Esophagus muscularis mucosa (tissue), 4 donors: ENCODE measurements at regions not wholly inside any gene's neighbourhood (a gene's known extent, or its start where the extent isn't known, plus 50 kb on each side); places are given as distances from the start of the nearest gene placed in this dataset.

Experiments used
- DNase-seq: peaks from one replicate; pipeline ENCODE4 v3.0.0-alpha.2; 2017; ENCODE audit errors: extremely low spot score
- H3K27ac ChIP-seq, 4 donors: fragments of 200-600 bp; sonication (generic); replicated peaks in 1 of 4; 1 replicate in 3 of 4; 2 replicates in 1 of 4; pipeline ENCODE4 v1.5.1; 2016 to 2019; ENCODE audit warnings: mild to moderate bottlenecking in 1 of 4
- H3K27me3 ChIP-seq, 4 donors: fragments of 200-600 bp; sonication (generic); one replicate each; pipeline versions ENCODE4 v1.5.1 to v1.6.0; 2016 to 2019
- H3K36me3 ChIP-seq, 4 donors: fragments of 200-600 bp; sonication (generic); one replicate each; pipeline ENCODE4 v1.5.1; 2016 to 2019
- H3K4me1 ChIP-seq, 4 donors: fragments of 200-600 bp; sonication (generic); one replicate each; pipeline ENCODE4 v1.5.1; 2016 to 2019
- H3K4me3 ChIP-seq, 4 donors: fragments of 200-600 bp; sonication (generic); 1 replicate in 2 of 4; 2 replicates in 2 of 4; pipeline ENCODE4 v1.5.1; 2016 to 2019; ENCODE audit warnings: mild to moderate bottlenecking in 4 of 4, moderate library complexity in 1 of 4
- H3K9me3 ChIP-seq, 4 donors: fragments of 200-600 bp; sonication (generic); 1 replicate in 3 of 4; 2 replicates in 1 of 4; pipeline ENCODE4 v1.5.1; 2016 to 2019
- EP300 ChIP-seq: sonication (generic); formaldehyde crosslinking; IDR thresholded peaks from one replicate; pipeline ENCODE4 v1.6.1; 2017; ENCODE audit warnings: antibody characterized with exemption
- POLR2A ChIP-seq: fragments of 450-650 bp; IDR thresholded peaks from one replicate; pipeline ENCODE4 v1.6.1; 2017; ENCODE audit warnings: antibody characterized with exemption, moderate library complexity, mild to moderate bottlenecking, low read depth
- POLR2AphosphoS5 ChIP-seq, 2 donors: sonication (generic); formaldehyde crosslinking; IDR thresholded peaks; one replicate each; pipeline ENCODE4 v1.6.1; 2017; ENCODE audit warnings: antibody characterized with exemption in 2 of 2
- WGBS: methylation state at CpG from one replicate; pipeline ENCODE4 v1.1.5; 2018; 5-methylcytosine and 5-hydroxymethylcytosine counted together
- intact Hi-C: fragments of 100-400 bp; cut with DNase I; formaldehyde crosslinking; loops from one replicate; pipeline ENCODE4 v1.15.1; 2023
- TF ChIP-seq, protein P1 (sequence below), 3 experiments: fragments of 200-600 bp in 2 of 3; fragments of 450-650 bp in 1 of 3; sonication (generic) in 2 of 3; IDR thresholded peaks; one replicate each; pipeline ENCODE4 v1.5.1; 2017 to 2019; ENCODE audit warnings: antibody characterized with exemption in 3 of 3, mild to moderate bottlenecking in 2 of 3, moderate library complexity in 1 of 3

DNA sequence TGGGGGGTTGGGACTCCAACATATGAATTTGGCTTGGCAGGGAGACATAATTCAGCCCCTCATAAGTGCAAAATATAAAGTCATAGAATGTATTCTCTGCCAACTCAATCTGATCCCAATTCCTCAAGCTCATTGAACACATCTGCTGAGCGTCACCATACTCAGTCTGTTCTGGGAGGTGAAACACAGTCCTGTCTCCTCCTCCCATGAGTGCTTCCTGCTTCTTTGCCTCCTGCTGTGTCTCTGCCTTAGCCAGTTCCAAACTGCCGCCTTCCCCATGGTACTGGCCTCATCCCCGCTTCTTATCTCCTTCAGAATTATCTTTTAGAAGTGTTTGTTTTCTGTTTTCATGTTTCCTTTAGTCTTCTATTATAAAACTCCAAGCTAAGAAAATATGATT lies 365.5 kb downstream of the TNS3 start:
- 95% methylated on average over 3 of the region's 3 CpGs for WGBS
- Histone ChIP-seq H3K27ac (no peak overlapping the region), H3K27me3 (no peaks in the 10 kb centered on the region), H3K9me3 (no peaks in the 10 kb centered on the region), H3K36me3 (no peaks in the 10 kb centered on the region), H3K4me3 (no peak overlapping the region), H3K4me1 (peaks cover 9 to 36% (median 30%) of the 10 kb centered on the region in 4 donors)
- intact Hi-C loops: no loop called here
- TF ChIP-seq, protein P1, sequence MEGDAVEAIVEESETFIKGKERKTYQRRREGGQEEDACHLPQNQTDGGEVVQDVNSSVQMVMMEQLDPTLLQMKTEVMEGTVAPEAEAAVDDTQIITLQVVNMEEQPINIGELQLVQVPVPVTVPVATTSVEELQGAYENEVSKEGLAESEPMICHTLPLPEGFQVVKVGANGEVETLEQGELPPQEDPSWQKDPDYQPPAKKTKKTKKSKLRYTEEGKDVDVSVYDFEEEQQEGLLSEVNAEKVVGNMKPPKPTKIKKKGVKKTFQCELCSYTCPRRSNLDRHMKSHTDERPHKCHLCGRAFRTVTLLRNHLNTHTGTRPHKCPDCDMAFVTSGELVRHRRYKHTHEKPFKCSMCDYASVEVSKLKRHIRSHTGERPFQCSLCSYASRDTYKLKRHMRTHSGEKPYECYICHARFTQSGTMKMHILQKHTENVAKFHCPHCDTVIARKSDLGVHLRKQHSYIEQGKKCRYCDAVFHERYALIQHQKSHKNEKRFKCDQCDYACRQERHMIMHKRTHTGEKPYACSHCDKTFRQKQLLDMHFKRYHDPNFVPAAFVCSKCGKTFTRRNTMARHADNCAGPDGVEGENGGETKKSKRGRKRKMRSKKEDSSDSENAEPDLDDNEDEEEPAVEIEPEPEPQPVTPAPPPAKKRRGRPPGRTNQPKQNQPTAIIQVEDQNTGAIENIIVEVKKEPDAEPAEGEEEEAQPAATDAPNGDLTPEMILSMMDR (IDR thresholded peaks at IDR 0.05): no peak
- TF ChIP-seq POLR2A (no peak), EP300 (no peak), POLR2AphosphoS5 (IDR thresholded peaks at IDR 0.05) (no peak)
- DNase-seq: no peak

DNA sequence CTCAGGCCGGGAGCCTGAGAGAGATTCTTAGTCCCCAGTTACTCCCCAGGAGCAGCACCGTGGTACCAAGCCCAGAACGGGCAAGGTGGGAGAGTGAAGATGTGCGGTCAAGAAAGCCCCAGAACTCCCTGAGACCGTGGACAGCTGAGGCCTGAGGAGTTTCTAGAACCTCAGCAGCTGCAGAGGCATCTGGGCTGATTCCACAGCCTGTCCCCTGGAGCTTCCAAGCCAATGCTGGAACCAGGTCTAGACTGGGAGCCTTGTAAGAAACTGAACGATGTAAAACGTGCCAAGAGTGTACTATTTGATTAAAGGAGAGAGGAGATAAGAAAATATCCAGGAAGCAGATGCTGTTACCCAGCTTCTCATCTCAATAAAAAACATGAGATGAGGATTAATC lies 366.3 kb downstream of the TNS3 start:
- TF ChIP-seq EP300: no peak
- TF ChIP-seq POLR2AphosphoS5 (IDR thresholded peaks at IDR 0.05): no peak
- TF ChIP-seq, protein P1 (IDR thresholded peaks at IDR 0.05): no peak
- no peak for TF ChIP-seq POLR2A
- intact Hi-C loops: no loop called here
- peak; percentile 82 for DNase-seq
- Histone ChIP-seq H3K9me3 (peaks cover 0 to 5% (median 0%) of the 10 kb centered on the region in 4 donors), H3K27ac (no peak overlapping the region), H3K4me3 (no peak overlapping the region), H3K27me3 (no peaks in the 10 kb centered on the region), H3K4me1 (peaks cover 9 to 38% (median 31%) of the 10 kb centered on the region in 4 donors), H3K36me3 (no peaks in the 10 kb centered on the region)
- WGBS: 83% methylated on average over 6 of the region's 7 CpGs

DNA sequence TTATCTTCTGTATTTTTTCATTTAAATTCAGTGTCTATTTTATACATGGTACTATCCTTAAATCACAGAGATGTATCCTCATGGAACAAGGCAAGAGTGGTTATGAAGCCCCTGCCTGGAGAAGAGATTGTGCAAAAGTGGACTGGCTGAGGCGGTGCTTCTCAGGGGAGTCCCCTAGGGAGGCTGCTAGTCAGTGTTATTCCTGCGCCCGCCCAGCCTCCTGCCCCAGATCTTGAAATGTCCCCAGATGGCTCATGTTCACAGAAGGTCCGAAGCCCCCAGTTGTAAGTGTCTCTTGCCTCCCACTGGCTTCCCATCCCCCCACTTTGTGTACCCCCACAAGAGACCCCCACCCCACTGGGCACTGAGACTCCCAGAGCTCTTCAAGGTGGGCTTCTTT lies 366.9 kb downstream of the TNS3 start:
- TF ChIP-seq, protein P1 (IDR thresholded peaks at IDR 0.05): no peak
- TF ChIP-seq POLR2AphosphoS5 (IDR thresholded peaks at IDR 0.05) (no peak), EP300 (no peak), POLR2A (no peak)
- no peak overlapping the region for H3K4me3 ChIP-seq
- intact Hi-C loops: no loop called here
- H3K36me3 ChIP-seq: no peaks in the 10 kb centered on the region
- H3K4me1 ChIP-seq: peaks cover 9 to 38% (median 32%) of the 10 kb centered on the region in 4 donors
- H3K27ac ChIP-seq: no peak overlapping the region
- peak; percentile 80 for DNase-seq
- H3K27me3 ChIP-seq: no peaks in the 10 kb centered on the region
- WGBS: 79% methylated on average over 4 of the region's 4 CpGs
- H3K9me3 ChIP-seq: peaks cover 0 to 9% (median 0%) of the 10 kb centered on the region in 4 donors

DNA sequence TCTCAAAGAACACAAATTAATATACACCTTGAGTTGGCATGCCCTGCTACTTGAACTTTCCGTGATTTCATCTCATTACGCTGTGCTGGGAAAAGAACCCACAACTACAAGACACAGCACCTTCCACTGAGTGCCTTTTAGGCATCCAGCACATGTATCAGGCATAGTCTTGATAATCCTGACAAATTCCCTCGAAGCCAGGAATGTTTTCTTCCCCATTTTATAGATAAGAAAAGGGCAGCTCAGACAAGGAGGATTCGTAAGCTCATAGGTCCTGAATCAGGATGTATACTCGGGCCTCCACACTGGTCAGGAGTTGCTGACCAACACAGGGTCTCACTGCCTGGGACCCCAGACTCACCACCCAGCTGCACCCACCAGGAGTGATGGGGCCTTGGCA lies 368.6 kb downstream of the TNS3 start:
- Histone ChIP-seq H3K27ac (no peak overlapping the region), H3K36me3 (no peaks in the 10 kb centered on the region), H3K9me3 (peaks cover 0 to 9% (median 0%) of the 10 kb centered on the region in 4 donors), H3K27me3 (no peaks in the 10 kb centered on the region), H3K4me1 (peaks cover 9 to 38% (median 33%) of the 10 kb centered on the region in 4 donors), H3K4me3 (no peak overlapping the region)
- 94% methylated on average over 4 of the region's 5 CpGs for WGBS
- DNase-seq: peak; percentile 70
- intact Hi-C loops: no loop called here
- TF ChIP-seq POLR2AphosphoS5 (IDR thresholded peaks at IDR 0.05): no peak
- TF ChIP-seq, protein P1 (IDR thresholded peaks at IDR 0.05): no peak
- TF ChIP-seq POLR2A: no peak
- TF ChIP-seq EP300: no peak

DNA sequence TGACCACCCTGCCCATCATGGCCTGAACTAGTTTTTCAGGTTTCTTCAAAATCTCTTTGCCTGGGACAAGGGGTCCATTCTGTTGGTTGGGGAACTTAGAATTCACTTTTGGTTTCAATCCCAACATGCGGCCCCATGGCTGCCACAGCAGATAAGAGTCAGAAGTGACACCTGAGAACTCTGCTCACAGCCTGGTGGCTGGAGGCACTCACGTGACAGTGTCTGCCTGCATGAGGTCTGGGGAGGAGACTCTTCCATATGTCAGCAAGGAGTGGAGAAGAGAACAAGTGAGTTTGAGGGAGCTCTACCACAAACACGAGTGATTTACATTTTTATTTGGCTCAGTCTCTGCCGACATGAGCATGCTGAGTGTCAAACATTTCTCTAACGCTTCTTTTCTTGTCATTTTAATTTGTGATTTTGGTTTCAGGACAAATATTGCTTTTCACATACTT lies 370.4 kb downstream of the TNS3 start:
- peaks cover 9 to 38% (median 33%) of the 10 kb centered on the region in 4 donors for H3K4me1 ChIP-seq
- intact Hi-C loops: no loop called here
- no peak overlapping the region for H3K27ac ChIP-seq
- DNase-seq: no peak
- no peak overlapping the region for H3K4me3 ChIP-seq
- peaks cover 0 to 9% (median 0%) of the 10 kb centered on the region in 4 donors for H3K9me3 ChIP-seq
- TF ChIP-seq, protein P1 (IDR thresholded peaks at IDR 0.05): no peak
- TF ChIP-seq POLR2AphosphoS5 (IDR thresholded peaks at IDR 0.05): no peak
- TF ChIP-seq POLR2A: no peak
- H3K36me3 ChIP-seq: no peaks in the 10 kb centered on the region
- no peaks in the 10 kb centered on the region for H3K27me3 ChIP-seq
- 38% methylated on average over 5 of the region's 5 CpGs for WGBS
